Mucosa of descending colon (tissue), 3 donors: ENCODE measurements at regions not wholly inside any gene's neighbourhood (a gene's known extent, or its start where the extent isn't known, plus 50 kb on each side); places are given as distances from the start of the nearest gene placed in this dataset.
"Not testable (repeated sequence)": the region's sequence is repeated elsewhere in the genome, so short reads cannot be mapped to it uniquely, and the experiment has no call there.

ENCODE experiments used
- ATAC-seq: fragments of 200-7000 bp; cut with Tn5 transposase; one replicate; pipeline ENCODE4 v1.9.1; 2020; ENCODE audit warnings: mild to moderate bottlenecking, moderate library complexity
- DNase-seq, 3 donors: peaks; one replicate each; pipeline ENCODE4 v3.0.0-alpha.2; 2020
- H3K36me3 ChIP-seq: fragments of 200-600 bp; one replicate; pipeline ENCODE4 v1.8.0; 2021; ENCODE audit warnings: low read depth, mild to moderate bottlenecking
- H3K4me1 ChIP-seq: fragments of 200-600 bp; one replicate; pipeline ENCODE4 v1.8.0; 2021; ENCODE audit warnings: low read depth, mild to moderate bottlenecking
- H3K4me3 ChIP-seq: fragments of 200-600 bp; one replicate; pipeline ENCODE4 v1.8.0; 2021; ENCODE audit warnings: mild to moderate bottlenecking
- H3K9me3 ChIP-seq: fragments of 200-600 bp; one replicate; pipeline ENCODE4 v1.8.0; 2021; ENCODE audit warnings: mild to moderate bottlenecking
- CTCF ChIP-seq: fragments of 200-600 bp; IDR thresholded peaks from one replicate; pipeline ENCODE4 v1.8.0; 2022; ENCODE audit warnings: antibody characterized with exemption, mild to moderate bottlenecking
- intact Hi-C, 2 donors: fragments of 100-400 bp; cut with DNase I in 1 of 2; cut with micrococcal nuclease in 1 of 2; formaldehyde crosslinking; loops; one replicate each; pipeline versions ENCODE4 v1.11.0 to v1.11.1; 2022; cut with DNase I, micrococcal nuclease
- donor health status: DM: no; HTN: no; CAD: no; lungs with moderate emphysema.
- donor health status: DM: no; HTN: no; CAD: no.
- donor health status: DM: no; HTN: yes; CAD: no.

GRCh38 chr2:111669928-111670695 lies 213.9 kb downstream of the ANAPC1 start:
- no peak overlapping the region for H3K4me3 ChIP-seq
- no peaks in the 10 kb centered on the region for H3K9me3 ChIP-seq
- intact Hi-C loops, result no loop called here
- no peaks in the 10 kb centered on the region for H3K36me3 ChIP-seq
- H3K4me1 ChIP-seq, result no peaks in the 10 kb centered on the region
- DNase-seq, result no peak
- no peak for TF ChIP-seq CTCF
- ATAC-seq, result no peak

DNA sequence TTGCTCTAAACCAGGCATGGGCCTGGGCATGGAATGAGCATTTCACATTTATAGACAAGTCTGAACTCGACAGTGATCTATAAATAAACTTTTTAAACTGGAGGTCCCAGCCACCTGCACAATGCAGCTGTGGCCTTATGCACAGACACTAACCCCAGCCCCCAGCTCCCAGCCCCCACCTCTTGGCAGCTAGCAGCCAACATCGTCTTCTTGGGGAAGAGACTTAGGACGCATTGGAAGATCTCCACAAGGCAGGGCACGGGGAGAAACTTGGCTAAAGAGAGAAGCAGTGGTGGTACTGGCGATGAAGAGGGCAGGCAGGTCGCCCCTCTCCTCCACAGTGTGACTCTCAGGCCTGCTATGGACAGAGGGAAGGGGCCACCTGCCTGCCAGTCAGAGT lies 213.2 kb downstream of the ANAPC1 start:
- Histone ChIP-seq H3K4me3 (no peak overlapping the region), H3K9me3 (no peaks in the 10 kb centered on the region), H3K36me3 (no peaks in the 10 kb centered on the region), H3K4me1 (no peaks in the 10 kb centered on the region)
- no peak for ATAC-seq
- intact Hi-C loops, result no loop called here
- no peak for TF ChIP-seq CTCF
- DNase-seq, result no peak

DNA sequence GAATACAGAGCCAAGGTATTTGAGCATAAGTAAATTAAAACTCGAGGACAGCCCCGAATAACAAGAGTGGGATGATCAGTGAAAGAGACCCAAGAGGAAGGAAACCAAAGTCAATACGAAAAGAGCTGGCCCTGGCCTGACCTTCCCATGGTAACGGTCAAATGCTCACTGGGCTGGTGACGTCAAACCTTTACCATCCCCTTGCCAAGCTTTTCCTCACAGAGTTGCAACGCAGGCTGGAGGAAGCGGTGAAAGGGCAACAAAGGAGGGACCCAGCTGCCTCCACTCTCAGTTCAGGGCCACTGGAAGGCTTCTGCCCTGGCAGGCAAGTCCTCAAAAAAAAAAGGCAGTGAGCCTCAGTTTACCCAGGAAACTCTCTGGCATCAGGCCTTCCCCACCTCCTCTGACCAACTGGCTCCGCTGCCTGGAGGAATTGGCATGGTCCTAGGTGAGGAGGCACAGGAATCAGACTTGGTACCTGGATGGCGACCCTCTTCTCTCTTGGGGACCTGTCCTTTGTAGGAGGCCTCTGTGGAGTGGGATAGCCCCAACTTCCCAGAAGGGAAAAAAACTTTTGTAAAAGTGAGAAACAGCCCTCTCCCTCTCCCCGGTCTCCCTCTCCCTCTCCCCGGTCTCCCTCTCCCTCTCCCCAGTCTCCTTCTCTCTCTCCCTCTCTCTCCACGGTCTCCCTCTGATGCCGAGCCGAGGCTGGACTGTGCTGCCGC lies 212.4 kb downstream of the ANAPC1 start:
- no peak for TF ChIP-seq CTCF
- DNase-seq (peak in 1 of 3 donors; percentile 34), ATAC-seq (peak; percentile 25)
- no peaks in the 10 kb centered on the region for H3K9me3 ChIP-seq
- intact Hi-C loops, result no loop called here
- no peaks in the 10 kb centered on the region for H3K36me3 ChIP-seq
- no peaks in the 10 kb centered on the region for H3K4me1 ChIP-seq
- no peak overlapping the region for H3K4me3 ChIP-seq

DNA sequence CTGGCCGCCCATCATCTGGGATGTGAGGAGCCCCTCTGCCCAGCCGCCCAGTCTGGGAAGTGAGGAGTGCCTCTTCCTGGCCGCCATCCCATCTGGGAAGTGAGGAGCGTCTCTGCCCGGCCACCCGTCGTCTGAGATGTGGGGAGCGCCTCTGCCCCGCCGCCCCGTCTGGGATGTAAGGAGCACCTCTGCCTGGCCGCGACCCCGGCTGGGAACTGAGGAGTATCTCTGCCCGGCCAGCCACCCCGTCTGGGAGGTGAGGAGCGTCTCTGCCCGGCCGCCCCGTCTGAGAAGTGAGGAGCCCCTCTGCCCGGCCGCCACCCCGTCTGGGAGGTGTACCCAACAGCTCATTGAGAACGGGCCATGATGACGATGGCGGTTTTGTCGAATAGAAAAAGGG lies 211.4 kb downstream of the ANAPC1 start:
- H3K4me1 ChIP-seq, DNase-seq, H3K9me3 ChIP-seq, H3K36me3 ChIP-seq, intact Hi-C loops, H3K4me3 ChIP-seq, ATAC-seq: not testable (repeated sequence)

DNA sequence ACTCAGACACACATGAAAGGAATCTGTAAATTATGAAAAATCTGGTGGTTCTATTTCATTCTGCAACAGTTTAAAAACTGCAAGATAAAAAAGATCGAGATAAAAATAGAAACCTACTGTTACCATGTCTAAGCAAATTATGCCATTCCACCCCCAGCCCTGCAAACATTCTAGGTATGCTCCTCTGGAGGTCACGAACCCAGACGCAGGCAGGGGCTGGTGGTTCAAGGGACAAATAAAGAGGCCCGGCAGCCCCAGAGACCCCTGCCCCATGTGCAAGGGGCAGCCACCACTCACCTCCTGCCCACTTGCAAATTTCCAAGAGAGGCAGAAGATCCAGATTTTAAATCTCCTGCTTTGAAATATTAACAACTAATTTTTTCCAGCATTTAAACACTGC lies 210.5 kb downstream of the ANAPC1 start:
- TF ChIP-seq CTCF, result no peak
- ATAC-seq (no peak), DNase-seq (no peak)
- Histone ChIP-seq H3K4me1 (no peaks in the 10 kb centered on the region), H3K9me3 (no peaks in the 10 kb centered on the region), H3K4me3 (no peak overlapping the region), H3K36me3 (no peaks in the 10 kb centered on the region)
- intact Hi-C loops, result no loop called here

DNA sequence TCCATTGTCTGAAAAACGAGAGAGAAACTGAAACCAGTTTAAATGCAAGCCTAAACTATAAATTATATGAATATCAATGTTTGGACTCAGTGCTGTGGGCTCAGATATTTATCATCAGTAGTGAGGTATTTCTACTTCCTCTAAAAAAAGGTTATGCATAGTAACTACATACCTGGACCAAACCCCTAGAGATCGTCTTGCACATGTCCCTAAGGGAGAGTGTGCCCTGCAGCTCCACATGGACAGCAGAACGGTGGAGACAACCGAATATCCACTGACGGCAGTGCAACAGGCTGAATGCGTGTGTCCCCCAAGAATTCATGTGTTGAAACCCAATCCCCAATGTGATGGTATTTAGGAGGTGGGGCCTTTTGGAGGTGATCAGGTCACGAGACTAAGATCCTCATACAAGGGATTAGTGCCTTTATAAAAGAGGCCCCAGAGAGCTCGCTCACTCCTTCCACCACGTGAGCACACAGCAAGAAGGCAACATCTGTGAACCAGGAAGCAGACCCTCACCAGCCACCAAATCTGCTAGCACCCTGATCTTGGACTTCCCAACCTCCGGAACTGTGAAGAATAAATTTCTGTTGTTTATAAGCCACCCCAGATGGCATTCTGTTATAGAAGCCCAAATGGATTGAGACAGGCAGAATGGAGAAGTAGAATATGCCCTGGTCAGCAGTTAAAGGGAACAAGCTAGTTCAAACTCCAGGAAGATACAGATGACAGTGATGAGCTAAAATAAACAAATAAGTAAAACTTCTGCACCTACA lies 208.4 kb downstream of the ANAPC1 start:
- Histone ChIP-seq H3K36me3 (no peaks in the 10 kb centered on the region), H3K4me3 (no peak overlapping the region), H3K9me3 (no peaks in the 10 kb centered on the region), H3K4me1 (no peaks in the 10 kb centered on the region)
- ATAC-seq (peak; percentile 18), DNase-seq (no peak)
- intact Hi-C loops, result no loop called here
- no peak for TF ChIP-seq CTCF
